ENCODE measurements at regions not wholly inside any gene's neighbourhood (a gene's known extent, or its start where the extent isn't known, plus 50 kb on each side); places are given as distances from the start of the nearest gene placed in this dataset.
A peak's percentile ranks its signal among the peaks of the same experiment; 100 is the strongest.

DNA sequence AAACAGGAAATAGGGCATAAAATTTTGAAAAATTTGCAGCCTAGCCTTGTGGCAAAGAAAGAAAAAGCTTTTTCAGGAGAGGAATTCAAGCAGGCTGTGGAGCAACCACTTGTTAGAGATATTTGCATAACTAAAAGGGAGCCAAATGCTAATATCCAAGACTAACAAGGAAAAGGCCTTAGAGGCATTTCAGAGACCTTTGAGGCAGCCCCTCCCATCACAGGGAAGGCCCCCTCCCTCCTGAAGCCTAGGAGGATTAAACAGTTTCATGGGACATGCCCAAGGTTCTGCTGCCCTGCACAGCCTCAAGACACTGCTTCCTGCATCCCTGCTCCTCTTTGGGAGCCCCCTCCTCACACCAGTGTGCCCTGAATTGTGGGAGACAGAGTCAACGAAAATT lies 275.4 kb upstream of the SFRP2 start:
- WGBS, result 65% methylated on average over 1 of the region's 1 CpG

DNA sequence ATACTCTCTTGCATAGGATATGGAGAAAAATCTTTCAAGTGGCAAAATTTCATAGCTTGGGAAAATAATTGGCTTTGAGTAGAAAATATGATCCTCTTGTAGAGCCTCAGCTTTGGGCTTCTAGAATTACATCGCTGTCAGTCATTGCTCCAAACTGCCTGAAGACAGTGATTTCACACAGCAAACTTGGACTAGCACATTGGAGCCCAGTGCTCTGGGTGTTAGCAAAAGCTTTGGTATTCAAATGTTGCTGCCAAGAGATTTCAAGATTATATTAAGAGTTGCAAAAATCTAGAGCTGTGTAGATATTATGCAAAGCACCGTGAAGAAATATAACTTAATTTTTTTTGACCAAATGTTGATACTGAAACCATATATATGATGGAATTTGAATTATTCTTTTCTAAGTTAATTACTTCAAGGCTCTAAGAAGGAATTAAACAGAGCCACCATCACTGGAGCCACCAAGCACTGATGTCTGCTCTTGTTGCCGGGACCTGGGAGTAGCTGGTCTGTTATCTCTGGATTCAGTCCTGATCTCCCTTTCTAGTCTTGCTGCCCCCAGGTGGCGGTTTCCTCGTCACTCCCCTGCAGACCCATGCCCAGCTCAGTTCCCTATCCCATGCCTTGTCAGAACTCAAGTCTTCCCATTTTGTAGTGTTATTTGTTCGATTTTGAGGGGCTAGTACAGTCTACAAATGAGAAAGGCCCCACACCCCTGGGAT lies 260.7 kb upstream of the SFRP2 start:
- Histone ChIP-seq H3K36me3 (no peaks in the 10 kb centered on the region), H3K4me1 (peaks cover 0 to 10% (median 0%) of the 10 kb centered on the region in 4 donors), H3K27ac (replicated peaks in 1 of 4) (no peak overlapping the region), H3K27me3 (no peaks in the 10 kb centered on the region), H3K9me3 (peaks cover 0 to 21% (median 15%) of the 10 kb centered on the region in 4 donors), H3K4me3 (no peak overlapping the region)
- 78% methylated on average over 6 of the region's 6 CpGs for WGBS
- intact Hi-C loops (cut with DNase I), result no loop called here
- DNase-seq (ENCODE audit: extremely low spot score), result peak; percentile 89
- TF ChIP-seq POLR2A (IDR thresholded peaks at IDR 0.05; ENCODE audit: low read depth) (no peak), EP300 (IDR thresholded peaks at IDR 0.05) (no peak), POLR2AphosphoS5 (IDR thresholded peaks at IDR 0.05) (no peak)
- TF ChIP-seq, protein P1, sequence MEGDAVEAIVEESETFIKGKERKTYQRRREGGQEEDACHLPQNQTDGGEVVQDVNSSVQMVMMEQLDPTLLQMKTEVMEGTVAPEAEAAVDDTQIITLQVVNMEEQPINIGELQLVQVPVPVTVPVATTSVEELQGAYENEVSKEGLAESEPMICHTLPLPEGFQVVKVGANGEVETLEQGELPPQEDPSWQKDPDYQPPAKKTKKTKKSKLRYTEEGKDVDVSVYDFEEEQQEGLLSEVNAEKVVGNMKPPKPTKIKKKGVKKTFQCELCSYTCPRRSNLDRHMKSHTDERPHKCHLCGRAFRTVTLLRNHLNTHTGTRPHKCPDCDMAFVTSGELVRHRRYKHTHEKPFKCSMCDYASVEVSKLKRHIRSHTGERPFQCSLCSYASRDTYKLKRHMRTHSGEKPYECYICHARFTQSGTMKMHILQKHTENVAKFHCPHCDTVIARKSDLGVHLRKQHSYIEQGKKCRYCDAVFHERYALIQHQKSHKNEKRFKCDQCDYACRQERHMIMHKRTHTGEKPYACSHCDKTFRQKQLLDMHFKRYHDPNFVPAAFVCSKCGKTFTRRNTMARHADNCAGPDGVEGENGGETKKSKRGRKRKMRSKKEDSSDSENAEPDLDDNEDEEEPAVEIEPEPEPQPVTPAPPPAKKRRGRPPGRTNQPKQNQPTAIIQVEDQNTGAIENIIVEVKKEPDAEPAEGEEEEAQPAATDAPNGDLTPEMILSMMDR (IDR thresholded peaks at IDR 0.05), result no peak

More for the DNA sequence above, 275.4 kb upstream of the SFRP2 start:
- Histone ChIP-seq H3K4me3 (no peak overlapping the region), H3K36me3 (no peaks in the 10 kb centered on the region), H3K4me1 (no peaks in the 10 kb centered on the region), H3K9me3 (peaks cover 0 to 47% (median 21%) of the 10 kb centered on the region in 4 donors), H3K27me3 (no peaks in the 10 kb centered on the region), H3K27ac (replicated peaks in 1 of 4) (no peak overlapping the region)
- DNase-seq (ENCODE audit: extremely low spot score), result peak; percentile 37
- intact Hi-C loops (cut with DNase I), result no loop called here
- TF ChIP-seq POLR2A (IDR thresholded peaks at IDR 0.05; ENCODE audit: low read depth), result no peak
- TF ChIP-seq POLR2AphosphoS5 (IDR thresholded peaks at IDR 0.05), result no peak
- no peak for TF ChIP-seq EP300 (IDR thresholded peaks at IDR 0.05)
- TF ChIP-seq, protein P1 (IDR thresholded peaks at IDR 0.05), result no peak

DNA sequence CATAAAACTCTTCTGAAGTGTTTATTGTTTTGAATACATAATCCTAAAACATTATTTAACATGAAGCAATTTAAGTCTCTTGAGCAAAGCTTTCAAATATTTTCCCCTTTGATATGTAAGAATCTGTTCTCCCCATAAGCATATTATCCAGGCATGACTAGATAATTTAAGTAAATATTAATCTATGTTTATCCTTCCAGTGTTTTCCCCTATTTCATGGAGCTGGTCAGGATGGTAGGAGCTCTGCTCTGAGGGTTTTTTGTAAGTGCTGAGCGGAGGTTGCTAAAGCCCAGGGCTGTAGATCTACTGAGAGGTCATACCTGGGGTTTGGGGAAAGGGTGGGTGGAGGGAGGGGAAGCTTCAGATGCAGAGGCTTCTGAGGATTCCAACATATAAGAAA lies 258.9 kb upstream of the SFRP2 start:
- H3K4me1 ChIP-seq, result peaks cover 0 to 10% (median 0%) of the 10 kb centered on the region in 4 donors
- no peak overlapping the region for H3K4me3 ChIP-seq
- 89% methylated on average over 1 of the region's 1 CpG for WGBS
- DNase-seq (ENCODE audit: extremely low spot score), result no peak
- no peaks in the 10 kb centered on the region for H3K36me3 ChIP-seq
- intact Hi-C loops (cut with DNase I), result no loop called here
- peaks cover 0 to 2% (median under 1%) of the 10 kb centered on the region in 4 donors for H3K9me3 ChIP-seq
- H3K27ac ChIP-seq (replicated peaks in 1 of 4), result no peak overlapping the region
- TF ChIP-seq EP300 (IDR thresholded peaks at IDR 0.05), result no peak
- TF ChIP-seq POLR2AphosphoS5 (IDR thresholded peaks at IDR 0.05), result no peak
- TF ChIP-seq, protein P1 (IDR thresholded peaks at IDR 0.05), result no peak
- TF ChIP-seq POLR2A (IDR thresholded peaks at IDR 0.05; ENCODE audit: low read depth), result no peak
- H3K27me3 ChIP-seq, result no peaks in the 10 kb centered on the region

DNA sequence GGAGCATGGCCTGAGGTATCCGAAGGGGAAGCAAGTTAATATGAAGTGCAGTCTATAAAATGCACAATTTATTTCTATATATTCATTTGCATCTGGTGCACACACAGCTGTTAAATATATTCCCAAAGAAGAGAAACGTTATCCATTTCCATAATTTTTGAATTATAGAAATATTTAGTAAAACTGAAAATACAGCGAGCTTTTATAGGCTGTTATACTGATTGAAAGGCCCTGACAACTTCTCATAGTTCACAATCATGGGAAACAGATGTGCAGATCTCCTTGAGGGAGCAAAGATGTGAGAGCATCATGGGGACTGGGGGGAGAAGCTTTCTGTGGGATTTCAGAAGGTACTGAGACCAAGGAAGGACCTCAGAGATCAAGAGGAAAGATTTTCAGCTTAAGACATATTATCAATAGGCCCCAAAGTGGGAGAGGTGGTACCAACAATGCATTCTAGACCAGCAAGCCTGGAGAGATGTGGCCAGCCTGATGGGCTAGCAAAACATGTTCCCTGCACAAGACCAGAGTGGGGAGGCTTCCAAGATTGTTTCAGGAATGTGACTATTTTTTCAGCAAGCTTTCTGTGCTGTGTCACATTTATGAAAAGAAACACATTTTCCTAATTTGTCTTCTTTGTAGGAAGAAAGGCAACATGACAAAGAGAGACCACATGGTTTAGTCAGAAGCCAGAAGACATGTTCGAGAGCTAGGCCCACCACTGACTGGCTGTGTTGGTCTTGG lies 256.0 kb upstream of the SFRP2 start:
- H3K27ac ChIP-seq (replicated peaks in 1 of 4), result no peak overlapping the region
- TF ChIP-seq EP300 (IDR thresholded peaks at IDR 0.05) (no peak), POLR2A (IDR thresholded peaks at IDR 0.05; ENCODE audit: low read depth) (no peak), POLR2AphosphoS5 (IDR thresholded peaks at IDR 0.05) (no peak)
- TF ChIP-seq, protein P1 (IDR thresholded peaks at IDR 0.05), result no peak
- intact Hi-C loops (cut with DNase I), result no loop called here
- H3K9me3 ChIP-seq, result no peaks in the 10 kb centered on the region
- peaks cover 0 to 9% (median 0%) of the 10 kb centered on the region in 4 donors for H3K4me1 ChIP-seq
- peak; percentile 50 for DNase-seq (ENCODE audit: extremely low spot score)
- H3K27me3 ChIP-seq, result no peaks in the 10 kb centered on the region
- no peak overlapping the region for H3K4me3 ChIP-seq
- no peaks in the 10 kb centered on the region for H3K36me3 ChIP-seq
- 71% methylated on average over 4 of the region's 4 CpGs for WGBS
